Right lung (tissue), 2 donors: ENCODE measurements at regions not wholly inside any gene's neighbourhood (a gene's known extent, or its start where the extent isn't known, plus 50 kb on each side); places are given as distances from the start of the nearest gene placed in this dataset.
A peak's percentile ranks its signal among the peaks of the same experiment; 100 is the strongest.
"Not testable (repeated sequence)": the region's sequence is repeated elsewhere in the genome, so short reads cannot be mapped to it uniquely, and the experiment has no call there.

ENCODE experiments used
- DNase-seq, 2 donors: peaks; one replicate each; pipeline ENCODE4 v3.0.0-alpha.2; 2013

GRCh38 chr2:44086629-44087028 is 82.0 kb upstream of the PPM1B start:
- DNase-seq, result no peak

- peak; percentile 70 to 87 for DNase-seq
Measured at GRCh38 chr2:44087036-44087713, 81.5 kb upstream of the PPM1B start.

GRCh38 chr2:44087714-44088092 is 81.0 kb upstream of the PPM1B start:
- no peak for DNase-seq

- DNase-seq, result not testable (repeated sequence)
Measured at GRCh38 chr2:44092519-44092918, 76.2 kb upstream of the PPM1B start.

- no peak for DNase-seq
Measured at GRCh38 chr2:44093970-44094369, 74.7 kb upstream of the PPM1B start.

GRCh38 chr2:44097322-44097907 is 71.3 kb upstream of the PPM1B start:
- DNase-seq, result no peak

- DNase-seq, result no peak
Measured at GRCh38 chr2:44098050-44098449, 70.6 kb upstream of the PPM1B start.

- no peak for DNase-seq
Measured at GRCh38 chr2:44098891-44099290, 69.8 kb upstream of the PPM1B start.

GRCh38 chr2:44100351-44100750 is 68.3 kb upstream of the PPM1B start:
- DNase-seq, result no peak

GRCh38 chr2:44101246-44101645 is 67.4 kb upstream of the PPM1B start:
- no peak for DNase-seq

GRCh38 chr2:44102790-44103562 is 65.7 kb upstream of the PPM1B start:
- no peak for DNase-seq

- no peak for DNase-seq
Measured at GRCh38 chr2:44103639-44104038, 65.0 kb upstream of the PPM1B start.

- no peak for DNase-seq
Measured at GRCh38 chr2:44104855-44105271, 63.8 kb upstream of the PPM1B start.

- not testable (repeated sequence) for DNase-seq
Measured at GRCh38 chr2:44106509-44106908, 62.2 kb upstream of the PPM1B start.

- no peak for DNase-seq
Measured at GRCh38 chr2:44107086-44107740, 61.5 kb upstream of the PPM1B start.

- no peak for DNase-seq
Measured at GRCh38 chr2:44107974-44108373, 60.7 kb upstream of the PPM1B start.

- DNase-seq, result no peak
Measured at GRCh38 chr2:44109166-44109565, 59.5 kb upstream of the PPM1B start.

- DNase-seq, result no peak
Measured at GRCh38 chr2:44110444-44110843, 58.2 kb upstream of the PPM1B start.

- DNase-seq, result no peak
Measured at GRCh38 chr2:44112096-44112495, 56.6 kb upstream of the PPM1B start.

GRCh38 chr2:44116319-44116718 is 52.4 kb upstream of the PPM1B start:
- DNase-seq, result no peak

- DNase-seq, result no peak
Measured at GRCh38 chr2:44118257-44118656, 50.4 kb upstream of the PPM1B start.
